ENCODE measurements at regions not wholly inside any gene's neighbourhood (a gene's known extent, or its start where the extent isn't known, plus 50 kb on each side); places are given as distances from the start of the nearest gene placed in this dataset.
"Not testable (repeated sequence)": the region's sequence is repeated elsewhere in the genome, so short reads cannot be mapped to it uniquely, and the experiment has no call there.

DNA sequence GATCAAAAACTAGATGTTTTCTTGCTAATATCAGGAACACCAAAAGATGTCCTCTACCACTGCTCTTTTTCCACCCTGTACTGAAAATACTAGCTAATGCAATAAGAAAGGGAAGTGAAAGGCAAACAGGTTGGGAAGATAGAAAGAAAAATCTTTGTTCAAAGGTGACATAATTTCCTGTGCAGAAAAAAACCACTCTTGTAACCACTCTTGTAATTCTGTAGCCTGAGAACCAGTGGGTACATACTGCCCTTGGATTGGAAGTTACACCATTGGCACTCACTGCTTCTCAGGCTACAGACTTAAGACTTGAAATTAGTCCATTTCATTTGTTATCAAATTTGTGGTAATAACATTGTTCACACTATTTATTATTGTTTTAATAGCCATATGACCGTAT lies 263.0 kb upstream of the TGIF2LX start:
- not testable (repeated sequence) for H3K27ac ChIP-seq (ENCODE audit: low read depth, low read length, poor library complexity, severe bottlenecking); H2AFZ ChIP-seq (ENCODE audit: low read length); H3K36me3 ChIP-seq (ENCODE audit: insufficient read depth, low read length); H3K9ac ChIP-seq (ENCODE audit: low read length); H3F3A ChIP-seq (ENCODE audit: insufficient read depth, low read length); H3K79me2 ChIP-seq (ENCODE audit: insufficient read depth, low read length); H3K9me3 ChIP-seq (ENCODE audit: low read length); H3K27me3 ChIP-seq (ENCODE audit: insufficient read depth, low read length); H3K4me1 ChIP-seq (ENCODE audit: insufficient read depth, low read length, severe bottlenecking); H3K4me3 ChIP-seq (ENCODE audit: low read depth, low read length, poor library complexity, severe bottlenecking); H3K9me2 ChIP-seq (ENCODE audit: low read depth, low read length); H3K4me2 ChIP-seq (ENCODE audit: low read length); H4K20me1 ChIP-seq (ENCODE audit: insufficient read depth, low read length)

DNA sequence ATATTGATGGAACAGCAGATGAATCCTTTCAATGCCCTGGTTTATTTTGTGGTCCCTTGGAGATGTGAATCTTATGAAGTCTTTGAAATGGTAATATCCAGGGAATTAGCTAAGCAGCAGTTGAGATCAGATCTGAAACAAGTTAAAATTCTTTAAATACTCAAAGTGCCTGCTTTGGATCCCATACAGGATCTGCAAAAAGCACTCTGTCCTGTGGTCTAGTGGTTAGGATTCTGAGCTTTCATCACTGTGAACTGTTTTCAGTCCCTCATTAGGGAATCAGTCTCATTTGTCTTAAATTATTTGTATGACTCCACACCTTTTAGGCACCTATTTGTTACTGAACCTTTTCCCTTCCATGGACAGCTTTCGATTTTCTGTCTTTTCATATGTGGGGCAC lies 215.2 kb upstream of the TGIF2LX start:
- not testable (repeated sequence) for H2AFZ ChIP-seq (ENCODE audit: low read length); H3K9ac ChIP-seq (ENCODE audit: low read length); H4K20me1 ChIP-seq (ENCODE audit: insufficient read depth, low read length); H3K79me2 ChIP-seq (ENCODE audit: insufficient read depth, low read length); H3K9me2 ChIP-seq (ENCODE audit: low read depth, low read length); H3K4me1 ChIP-seq (ENCODE audit: insufficient read depth, low read length, severe bottlenecking); H3K4me3 ChIP-seq (ENCODE audit: low read depth, low read length, poor library complexity, severe bottlenecking); H3K36me3 ChIP-seq (ENCODE audit: insufficient read depth, low read length); H3K27ac ChIP-seq (ENCODE audit: low read depth, low read length, poor library complexity, severe bottlenecking); H3K9me3 ChIP-seq (ENCODE audit: low read length); H3K4me2 ChIP-seq (ENCODE audit: low read length); H3F3A ChIP-seq (ENCODE audit: insufficient read depth, low read length); H3K27me3 ChIP-seq (ENCODE audit: insufficient read depth, low read length)

DNA sequence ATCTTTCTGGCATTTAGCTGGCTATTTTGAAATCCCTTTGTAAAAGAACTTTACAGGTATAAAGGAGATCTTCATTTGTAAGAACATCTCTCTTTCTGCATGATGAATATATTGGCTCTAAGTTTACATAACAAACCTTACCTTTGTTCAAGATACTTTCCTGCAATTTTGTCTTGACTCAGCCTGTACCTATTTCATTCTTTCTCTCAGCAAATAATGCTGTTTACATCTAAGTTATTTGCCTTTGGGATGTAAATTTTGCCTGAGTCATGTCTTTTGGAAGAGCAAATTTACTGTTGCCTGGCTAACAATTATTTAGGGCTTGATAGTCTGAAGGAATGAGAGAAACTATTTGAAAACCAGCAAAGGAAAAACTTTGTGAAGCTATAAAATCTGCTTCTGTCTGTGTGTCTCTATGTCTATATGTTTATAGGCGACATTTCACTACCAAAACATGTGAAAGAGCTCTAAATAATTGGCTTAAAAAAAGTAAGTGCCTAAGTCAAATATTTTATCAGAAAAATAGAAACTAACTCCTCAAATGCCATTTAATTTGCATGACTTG lies 214.3 kb upstream of the TGIF2LX start:
- H3K9ac ChIP-seq (ENCODE audit: low read length); H3K27me3 ChIP-seq (ENCODE audit: insufficient read depth, low read length); H3F3A ChIP-seq (ENCODE audit: insufficient read depth, low read length); H3K4me3 ChIP-seq (ENCODE audit: low read depth, low read length, poor library complexity, severe bottlenecking); H2AFZ ChIP-seq (ENCODE audit: low read length); H3K36me3 ChIP-seq (ENCODE audit: insufficient read depth, low read length); H3K9me3 ChIP-seq (ENCODE audit: low read length); H3K79me2 ChIP-seq (ENCODE audit: insufficient read depth, low read length); H3K27ac ChIP-seq (ENCODE audit: low read depth, low read length, poor library complexity, severe bottlenecking); H3K9me2 ChIP-seq (ENCODE audit: low read depth, low read length); H3K4me2 ChIP-seq (ENCODE audit: low read length); H4K20me1 ChIP-seq (ENCODE audit: insufficient read depth, low read length); H3K4me1 ChIP-seq (ENCODE audit: insufficient read depth, low read length, severe bottlenecking): not testable (repeated sequence)

DNA sequence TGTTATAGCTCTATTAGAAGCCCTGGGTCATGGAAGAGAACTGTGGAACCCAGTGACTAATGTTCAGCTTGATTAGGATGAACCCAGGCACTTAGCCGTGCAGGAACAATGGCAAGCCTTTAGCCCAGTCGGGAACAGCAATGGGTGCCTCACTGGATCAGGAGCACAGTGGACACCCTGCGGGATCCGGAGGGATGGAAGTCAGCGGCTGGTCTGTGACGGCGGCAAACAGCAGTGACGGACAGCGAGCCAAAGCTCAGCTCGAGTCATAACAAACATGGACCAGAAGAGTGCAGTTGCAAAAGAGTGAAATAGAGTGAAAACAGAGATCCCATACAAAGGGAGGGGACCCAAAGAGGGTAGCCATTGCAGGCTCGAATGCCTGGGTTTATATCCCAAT lies 187.3 kb upstream of the TGIF2LX start:
- not testable (repeated sequence) for H3F3A ChIP-seq (ENCODE audit: insufficient read depth, low read length); H3K9me2 ChIP-seq (ENCODE audit: low read depth, low read length); H3K27me3 ChIP-seq (ENCODE audit: insufficient read depth, low read length); H3K36me3 ChIP-seq (ENCODE audit: insufficient read depth, low read length); H2AFZ ChIP-seq (ENCODE audit: low read length); H4K20me1 ChIP-seq (ENCODE audit: insufficient read depth, low read length); H3K9ac ChIP-seq (ENCODE audit: low read length); H3K9me3 ChIP-seq (ENCODE audit: low read length); H3K4me3 ChIP-seq (ENCODE audit: low read depth, low read length, poor library complexity, severe bottlenecking); H3K27ac ChIP-seq (ENCODE audit: low read depth, low read length, poor library complexity, severe bottlenecking); H3K79me2 ChIP-seq (ENCODE audit: insufficient read depth, low read length); H3K4me1 ChIP-seq (ENCODE audit: insufficient read depth, low read length, severe bottlenecking); H3K4me2 ChIP-seq (ENCODE audit: low read length)

DNA sequence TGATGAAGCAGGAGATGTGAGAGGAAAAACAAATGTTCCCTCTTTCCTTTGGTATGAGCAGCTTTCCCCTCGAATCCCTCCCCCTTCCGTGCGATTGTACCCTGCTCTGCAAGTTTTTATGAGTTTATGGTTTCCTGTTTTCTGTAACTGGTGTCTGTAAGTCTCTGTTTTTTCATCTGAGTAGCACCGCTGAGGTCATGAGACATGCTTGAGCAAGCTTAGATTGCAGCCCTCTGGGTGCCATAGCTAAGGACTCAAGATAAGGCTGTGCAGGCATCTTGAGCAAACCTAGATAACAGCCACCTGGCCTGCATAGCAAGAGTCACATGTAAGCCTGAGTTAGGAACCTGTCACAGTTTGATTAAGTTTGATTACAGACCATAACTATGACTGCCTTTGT lies 165.2 kb upstream of the TGIF2LX start:
- H2AFZ ChIP-seq (ENCODE audit: low read length); H3K79me2 ChIP-seq (ENCODE audit: insufficient read depth, low read length); H4K20me1 ChIP-seq (ENCODE audit: insufficient read depth, low read length); H3K27me3 ChIP-seq (ENCODE audit: insufficient read depth, low read length); H3K9me3 ChIP-seq (ENCODE audit: low read length); H3K4me2 ChIP-seq (ENCODE audit: low read length); H3K4me3 ChIP-seq (ENCODE audit: low read depth, low read length, poor library complexity, severe bottlenecking); H3K27ac ChIP-seq (ENCODE audit: low read depth, low read length, poor library complexity, severe bottlenecking); H3F3A ChIP-seq (ENCODE audit: insufficient read depth, low read length); H3K9ac ChIP-seq (ENCODE audit: low read length); H3K9me2 ChIP-seq (ENCODE audit: low read depth, low read length); H3K36me3 ChIP-seq (ENCODE audit: insufficient read depth, low read length); H3K4me1 ChIP-seq (ENCODE audit: insufficient read depth, low read length, severe bottlenecking): not testable (repeated sequence)

DNA sequence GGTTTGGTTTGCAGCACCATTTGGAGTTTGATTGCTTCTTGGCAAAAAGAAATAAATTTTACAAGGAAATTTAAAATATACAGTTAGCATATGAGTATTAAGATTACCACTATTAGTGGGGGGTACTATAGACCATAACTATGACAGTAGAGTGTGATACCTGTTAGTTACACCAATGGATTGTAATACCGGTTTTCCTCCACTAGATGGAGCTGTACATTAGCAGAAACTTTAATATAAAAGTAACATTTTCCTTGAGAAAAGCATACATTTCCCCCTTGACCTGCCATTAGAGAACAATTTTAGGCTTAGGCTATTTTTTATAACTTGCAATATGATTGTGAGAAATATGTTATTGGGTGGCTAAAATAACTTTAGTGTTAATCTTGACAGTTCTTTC lies 163.9 kb upstream of the TGIF2LX start:
- not testable (repeated sequence) for H3K36me3 ChIP-seq (ENCODE audit: insufficient read depth, low read length); H3K4me2 ChIP-seq (ENCODE audit: low read length); H3K9me3 ChIP-seq (ENCODE audit: low read length); H3K27me3 ChIP-seq (ENCODE audit: insufficient read depth, low read length); H3K9me2 ChIP-seq (ENCODE audit: low read depth, low read length); H3F3A ChIP-seq (ENCODE audit: insufficient read depth, low read length); H2AFZ ChIP-seq (ENCODE audit: low read length); H3K4me3 ChIP-seq (ENCODE audit: low read depth, low read length, poor library complexity, severe bottlenecking); H3K4me1 ChIP-seq (ENCODE audit: insufficient read depth, low read length, severe bottlenecking); H3K27ac ChIP-seq (ENCODE audit: low read depth, low read length, poor library complexity, severe bottlenecking); H4K20me1 ChIP-seq (ENCODE audit: insufficient read depth, low read length); H3K9ac ChIP-seq (ENCODE audit: low read length); H3K79me2 ChIP-seq (ENCODE audit: insufficient read depth, low read length)
- TF ChIP-seq, protein P1, sequence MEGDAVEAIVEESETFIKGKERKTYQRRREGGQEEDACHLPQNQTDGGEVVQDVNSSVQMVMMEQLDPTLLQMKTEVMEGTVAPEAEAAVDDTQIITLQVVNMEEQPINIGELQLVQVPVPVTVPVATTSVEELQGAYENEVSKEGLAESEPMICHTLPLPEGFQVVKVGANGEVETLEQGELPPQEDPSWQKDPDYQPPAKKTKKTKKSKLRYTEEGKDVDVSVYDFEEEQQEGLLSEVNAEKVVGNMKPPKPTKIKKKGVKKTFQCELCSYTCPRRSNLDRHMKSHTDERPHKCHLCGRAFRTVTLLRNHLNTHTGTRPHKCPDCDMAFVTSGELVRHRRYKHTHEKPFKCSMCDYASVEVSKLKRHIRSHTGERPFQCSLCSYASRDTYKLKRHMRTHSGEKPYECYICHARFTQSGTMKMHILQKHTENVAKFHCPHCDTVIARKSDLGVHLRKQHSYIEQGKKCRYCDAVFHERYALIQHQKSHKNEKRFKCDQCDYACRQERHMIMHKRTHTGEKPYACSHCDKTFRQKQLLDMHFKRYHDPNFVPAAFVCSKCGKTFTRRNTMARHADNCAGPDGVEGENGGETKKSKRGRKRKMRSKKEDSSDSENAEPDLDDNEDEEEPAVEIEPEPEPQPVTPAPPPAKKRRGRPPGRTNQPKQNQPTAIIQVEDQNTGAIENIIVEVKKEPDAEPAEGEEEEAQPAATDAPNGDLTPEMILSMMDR (IDR thresholded peaks at IDR 0.05; ENCODE audit: low read length): peak; percentile 26

Measured in OCI-LY1 (cell line).